GM10248 (cell line): ENCODE measurements at regions not wholly inside any gene's neighbourhood (a gene's known extent, or its start where the extent isn't known, plus 50 kb on each side); places are given as distances from the start of the nearest gene placed in this dataset.

Experiments
- CTCF ChIA-PET: fragments of 300-600 bp; sonication (Branson Sonifier 250); formaldehyde crosslinking; extraction: SDS; loops from one replicate; lab custom pipeline; 2021; ENCODE audit warnings: antibody characterized with exemption; lab: Yijun Ruan, JAX
- POLR2A ChIA-PET: fragments of 350-650 bp; sonication (Branson Sonifier 250); formaldehyde crosslinking; extraction: SDS; loops from one replicate; lab custom pipeline; 2020; ENCODE audit warnings: antibody characterized with exemption; lab: Yijun Ruan, JAX
- DNase-seq: peaks from one replicate; pipeline ENCODE4 v3.0.0; 2012; ENCODE audit errors: extremely low spot score
- CTCF ChIP-seq: IDR thresholded peaks from 2 replicates; pipeline ENCODE4 v1.5.1; 2012; ENCODE audit warnings: mild to moderate bottlenecking, low read depth; ENCODE audit errors: extremely low read depth, missing control alignments, control extremely low read depth

- ChIA-PET CTCF (interaction anchor here (1.2 to 2.1 kb wide), 8 partner anchors 10 to 123 kb away, joined by 3 to 7 read pairs (median 4); no protein-coding TSS in a partner anchor), POLR2A (interaction anchor here (0.5 to 0.7 kb wide), 2 partner anchors 45 to 131 kb away, joined by 3 to 10 read pairs; no protein-coding TSS in a partner anchor)
- no peak for DNase-seq
- no peak for TF ChIP-seq CTCF
These were observed 230.1 kb upstream of the JUN start for GRCh38 chr1:59013928-59014279.

GRCh38 chr1:59014827-59015226 is 231.0 kb upstream of the JUN start:
- CTCF ChIA-PET: interaction anchor here (1.2 to 1.5 kb wide), 3 partner anchors 9 to 36 kb away, joined by 3 to 5 read pairs (median 4); no protein-coding TSS in a partner anchor
- TF ChIP-seq CTCF: no peak
- no peak for DNase-seq
- POLR2A ChIA-PET: interaction anchor here (0.9 kb wide), 1 partner anchor 231 kb away, joined by 3 read pairs; the partner anchor contains the start of gene JUN

GRCh38 chr1:59015708-59016107 is 231.9 kb upstream of the JUN start:
- CTCF ChIA-PET: interaction anchor here (1.5 kb wide), 1 partner anchor 37 kb away, joined by 3 read pairs; no protein-coding TSS in a partner anchor

GRCh38 chr1:59016390-59016789 is 232.5 kb upstream of the JUN start:
- CTCF ChIA-PET: interaction anchor here (1.1 to 1.2 kb wide), 2 partner anchors 16 to 19 kb away, joined by 4 read pairs; no protein-coding TSS in a partner anchor
- POLR2A ChIA-PET: no interaction called here
- DNase-seq: no peak
- TF ChIP-seq CTCF: no peak

More at GRCh38 chr1:59015708-59016107, 231.9 kb upstream of the JUN start:
- no peak for DNase-seq
- POLR2A ChIA-PET: interaction anchor here (0.9 kb wide), 1 partner anchor 232 kb away, joined by 3 read pairs; the partner anchor contains the start of gene JUN
- no peak for TF ChIP-seq CTCF

GRCh38 chr1:59017501-59018231 is 233.8 kb upstream of the JUN start:
- CTCF ChIA-PET: interaction anchor here (0.8 to 1.3 kb wide), 4 partner anchors 14 to 234 kb away, joined by 3 to 4 read pairs (median 4); partner anchors contain the start of gene JUN
- no peak for DNase-seq
- POLR2A ChIA-PET: no interaction called here
- TF ChIP-seq CTCF: no peak

GRCh38 chr1:59018446-59018845 is 234.6 kb upstream of the JUN start:
- POLR2A ChIA-PET: no interaction called here

More at GRCh38 chr1:59018446-59018845, 234.6 kb upstream of the JUN start:
- CTCF ChIA-PET: no interaction called here
- DNase-seq: no peak
- TF ChIP-seq CTCF: no peak
